22Rv1 (cell line): ENCODE measurements at regions not wholly inside any gene's neighbourhood (a gene's known extent, or its start where the extent isn't known, plus 50 kb on each side); places are given as distances from the start of the nearest gene placed in this dataset.

ENCODE experiments used
- ZFX ChIP-seq: fragments of 450-650 bp; IDR thresholded peaks from 2 replicates; pipeline ENCODE4 v1.6.1; 2017; ENCODE audit warnings: antibody characterized with exemption, borderline replicate concordance
- TF ChIP-seq, protein P1 (sequence below): fragments of 450-650 bp; IDR thresholded peaks from 2 replicates; pipeline ENCODE4 v1.5.1; 2017; ENCODE audit warnings: mild to moderate bottlenecking

DNA sequence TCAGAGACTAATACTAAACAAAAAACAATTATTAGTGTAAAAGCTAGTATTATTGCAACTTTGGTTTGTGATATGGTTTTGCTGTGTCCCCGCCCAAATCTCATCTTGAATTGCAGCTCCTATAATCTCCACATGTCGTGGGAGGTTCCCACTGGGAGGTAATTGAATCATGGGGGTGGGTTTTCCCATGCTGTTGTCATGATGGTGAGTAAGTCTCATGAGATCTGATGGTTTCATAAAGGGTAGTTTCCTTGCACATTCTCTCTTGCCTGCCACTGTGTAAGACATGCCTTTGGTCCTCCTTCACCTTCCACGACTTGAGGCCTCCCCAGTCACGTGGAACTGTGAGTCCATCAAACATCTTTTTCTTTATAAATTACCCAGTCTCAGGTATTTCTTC lies 325.9 kb upstream of the DAB2 start:
- TF ChIP-seq, protein P1, sequence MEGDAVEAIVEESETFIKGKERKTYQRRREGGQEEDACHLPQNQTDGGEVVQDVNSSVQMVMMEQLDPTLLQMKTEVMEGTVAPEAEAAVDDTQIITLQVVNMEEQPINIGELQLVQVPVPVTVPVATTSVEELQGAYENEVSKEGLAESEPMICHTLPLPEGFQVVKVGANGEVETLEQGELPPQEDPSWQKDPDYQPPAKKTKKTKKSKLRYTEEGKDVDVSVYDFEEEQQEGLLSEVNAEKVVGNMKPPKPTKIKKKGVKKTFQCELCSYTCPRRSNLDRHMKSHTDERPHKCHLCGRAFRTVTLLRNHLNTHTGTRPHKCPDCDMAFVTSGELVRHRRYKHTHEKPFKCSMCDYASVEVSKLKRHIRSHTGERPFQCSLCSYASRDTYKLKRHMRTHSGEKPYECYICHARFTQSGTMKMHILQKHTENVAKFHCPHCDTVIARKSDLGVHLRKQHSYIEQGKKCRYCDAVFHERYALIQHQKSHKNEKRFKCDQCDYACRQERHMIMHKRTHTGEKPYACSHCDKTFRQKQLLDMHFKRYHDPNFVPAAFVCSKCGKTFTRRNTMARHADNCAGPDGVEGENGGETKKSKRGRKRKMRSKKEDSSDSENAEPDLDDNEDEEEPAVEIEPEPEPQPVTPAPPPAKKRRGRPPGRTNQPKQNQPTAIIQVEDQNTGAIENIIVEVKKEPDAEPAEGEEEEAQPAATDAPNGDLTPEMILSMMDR = no peak
- no peak for TF ChIP-seq ZFX
